HAP-1 (cell line): ENCODE measurements at regions not wholly inside any gene's neighbourhood (a gene's known extent, or its start where the extent isn't known, plus 50 kb on each side); places are given as distances from the start of the nearest gene placed in this dataset.

Source experiments
- DNase-seq, 2 experiments: peaks; one replicate each; pipeline ENCODE4 v3.0.0-alpha.2; 2016 to 2020; ENCODE audit warnings: low spot score in 2 of 2
- H3K27me3 ChIP-seq: fragments of 250-450 bp; sonication (Bioruptor Pico); 2 replicates; pipeline ENCODE4 v1.5.1; 2020; ENCODE audit warnings: low read depth, mild to moderate bottlenecking, moderate library complexity
- H3K36me3 ChIP-seq: fragments of 250-450 bp; sonication (Bioruptor Pico); replicated peaks from 2 replicates; pipeline ENCODE4 v1.5.1; 2020; ENCODE audit warnings: mild to moderate bottlenecking
- H3K4me1 ChIP-seq: fragments of 250-450 bp; sonication (Bioruptor Pico); 2 replicates; pipeline ENCODE4 v1.5.1; 2020; ENCODE audit warnings: mild to moderate bottlenecking
- H3K4me3 ChIP-seq: fragments of 250-450 bp; sonication (Bioruptor Pico); 2 replicates; pipeline ENCODE4 v1.5.1; 2020; ENCODE audit warnings: mild to moderate bottlenecking, moderate library complexity
- H3K9me3 ChIP-seq: fragments of 250-450 bp; sonication (Bioruptor Pico); 2 replicates; pipeline ENCODE4 v1.5.1; 2020; ENCODE audit warnings: mild to moderate bottlenecking, moderate library complexity
- in situ Hi-C: fragments of 300-500 bp; cut with MboI; formaldehyde crosslinking; loops from 3 replicates; pipeline ENCODE4 v1.14.3; 2020; ENCODE audit warnings: low sequenced_read_pairs, inconsistent platforms, mixed read lengths

DNA sequence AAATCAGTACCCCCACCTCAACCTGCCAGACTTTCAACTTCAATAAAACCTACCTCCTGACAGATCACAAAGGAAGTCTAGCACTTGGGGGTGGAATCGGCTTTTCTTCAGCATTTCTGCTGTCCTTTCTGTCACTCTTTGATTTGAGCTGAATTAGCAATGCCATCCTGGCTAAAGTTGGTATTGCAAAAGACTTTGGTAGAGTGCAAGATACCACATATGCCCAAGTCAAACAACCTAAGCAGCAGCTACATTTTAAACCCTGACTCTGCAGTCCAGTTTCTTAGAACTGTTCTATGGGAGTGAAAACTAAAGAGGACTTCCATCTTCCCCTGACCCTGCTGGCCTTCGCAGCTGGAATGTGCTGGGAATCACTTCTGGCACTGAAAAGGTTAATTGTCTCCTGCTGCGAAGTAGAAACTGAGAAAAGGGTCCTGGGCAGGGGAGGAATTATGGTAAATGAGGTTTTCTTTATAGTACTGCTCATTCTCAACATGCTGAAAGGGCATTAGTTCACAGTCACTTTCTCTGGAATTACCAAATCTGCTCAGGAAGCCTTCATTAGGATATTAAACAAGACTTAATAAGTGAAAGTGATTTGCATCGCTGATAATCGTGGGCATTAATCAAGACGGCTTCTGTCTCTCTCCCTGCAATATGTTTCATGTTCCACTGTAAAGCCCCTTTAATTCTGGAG is 126.2 kb upstream of the SMYD2 start:
- H3K36me3 ChIP-seq, result no peaks in the 10 kb centered on the region
- H3K9me3 ChIP-seq, result no peaks in the 10 kb centered on the region
- no peaks in the 10 kb centered on the region for H3K4me1 ChIP-seq
- no peaks in the 10 kb centered on the region; the same call in 1 of the 2 replicates for H3K27me3 ChIP-seq
- no peak overlapping the region for H3K4me3 ChIP-seq
- in situ Hi-C loops, result no loop called here
- DNase-seq, result no peak

- H3K27me3 ChIP-seq, result peaks cover 2% of the 10 kb centered on the region
- H3K4me1 ChIP-seq, result no peaks in the 10 kb centered on the region
- no peak overlapping the region for H3K4me3 ChIP-seq
- H3K36me3 ChIP-seq, result no peaks in the 10 kb centered on the region
- DNase-seq, result no peak
- no peaks in the 10 kb centered on the region for H3K9me3 ChIP-seq
- in situ Hi-C loops, result no loop called here
Measured at GRCh38 chr1:214155987-214156625, 124.9 kb upstream of the SMYD2 start.

DNA sequence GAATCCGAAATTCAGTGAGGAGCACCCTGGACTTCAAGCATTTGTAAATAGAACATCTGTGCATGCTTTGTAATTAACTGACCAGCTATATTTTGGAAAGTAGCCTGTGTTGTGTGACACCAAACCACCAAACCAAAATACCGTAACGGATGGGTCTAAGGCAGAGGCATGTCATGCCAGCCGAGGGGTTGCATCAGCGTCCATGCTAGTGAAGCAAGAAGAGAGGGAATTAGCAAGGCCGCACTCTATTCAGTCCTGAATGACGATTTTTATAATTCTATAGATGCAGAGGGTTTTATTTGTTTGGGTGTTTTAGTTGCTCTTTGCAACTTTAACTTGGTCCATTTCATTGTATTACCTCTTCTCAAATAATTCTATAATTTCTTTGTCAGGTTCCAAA is 116.8 kb upstream of the SMYD2 start:
- Histone ChIP-seq H3K4me3 (no peak overlapping the region), H3K4me1 (no peaks in the 10 kb centered on the region), H3K27me3 (peaks cover 7% of the 10 kb centered on the region; the same call in 1 of the 2 replicates), H3K36me3 (no peaks in the 10 kb centered on the region), H3K9me3 (no peaks in the 10 kb centered on the region)
- in situ Hi-C loops, result no loop called here
- DNase-seq, result no peak

GRCh38 chr1:214165850-214166374 is 115.0 kb upstream of the SMYD2 start:
- H3K4me3 ChIP-seq, result no peak overlapping the region
- H3K4me1 ChIP-seq, result no peaks in the 10 kb centered on the region
- in situ Hi-C loops, result no loop called here
- peaks cover 5% of the 10 kb centered on the region; the same call in 1 of the 2 replicates for H3K27me3 ChIP-seq
- DNase-seq, result no peak
- H3K9me3 ChIP-seq, result no peaks in the 10 kb centered on the region
- H3K36me3 ChIP-seq, result no peaks in the 10 kb centered on the region

DNA sequence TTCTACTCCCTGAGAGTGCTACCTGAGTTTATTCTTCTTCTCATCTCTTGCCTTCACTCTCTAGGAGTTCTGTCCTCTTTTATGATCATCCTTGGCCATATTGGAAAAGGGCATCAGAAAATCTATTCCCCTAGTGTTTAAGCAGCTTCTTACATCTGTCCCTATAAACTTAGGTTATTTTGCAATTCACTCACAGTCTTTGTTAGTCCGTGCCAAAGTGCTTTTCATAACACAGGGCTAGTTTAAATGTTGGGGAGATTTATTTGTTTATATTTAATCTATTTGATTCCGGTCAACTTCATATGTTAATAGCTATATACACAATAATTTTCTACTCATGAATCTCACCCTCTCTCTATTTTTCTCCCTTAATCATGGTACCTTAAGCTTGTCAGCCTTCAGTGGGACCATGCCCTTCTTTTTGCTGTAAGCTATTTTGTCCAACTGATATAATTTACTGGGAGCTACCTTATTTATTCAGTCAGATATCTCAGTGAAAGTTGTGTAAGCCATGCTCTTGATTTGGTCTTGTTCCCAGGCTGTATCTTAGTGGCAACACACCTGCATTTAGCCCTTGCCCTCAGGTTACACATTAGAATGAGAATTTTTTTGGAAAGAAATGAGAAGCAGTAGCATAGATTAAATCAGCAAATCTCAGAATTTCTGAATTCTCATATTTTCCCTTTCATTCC is 106.3 kb upstream of the SMYD2 start:
- Histone ChIP-seq H3K27me3 (no peaks in the 10 kb centered on the region), H3K4me1 (no peaks in the 10 kb centered on the region), H3K36me3 (no peaks in the 10 kb centered on the region), H3K9me3 (no peaks in the 10 kb centered on the region), H3K4me3 (no peak overlapping the region)
- in situ Hi-C loops, result no loop called here
- peak in 1 of 2 experiments; percentile 36 for DNase-seq

- H3K27me3 ChIP-seq, result no peaks in the 10 kb centered on the region
- in situ Hi-C loops, result no loop called here
Measured at GRCh38 chr1:214178102-214178501, 102.9 kb upstream of the SMYD2 start.

GRCh38 chr1:214184992-214185391 is 96.0 kb upstream of the SMYD2 start:
- in situ Hi-C loops, result no loop called here
- no peak for DNase-seq
- Histone ChIP-seq H3K9me3 (no peaks in the 10 kb centered on the region), H3K36me3 (no peaks in the 10 kb centered on the region), H3K27me3 (peaks cover 28% of the 10 kb centered on the region), H3K4me3 (no peak overlapping the region), H3K4me1 (peaks cover 19% of the 10 kb centered on the region)

More at GRCh38 chr1:214178102-214178501, 102.9 kb upstream of the SMYD2 start:
- H3K9me3 ChIP-seq, result no peaks in the 10 kb centered on the region
- H3K4me3 ChIP-seq, result no peak overlapping the region
- no peaks in the 10 kb centered on the region for H3K36me3 ChIP-seq
- DNase-seq, result no peak
- H3K4me1 ChIP-seq, result no peaks in the 10 kb centered on the region

GRCh38 chr1:214186103-214186824 is 94.7 kb upstream of the SMYD2 start:
- Histone ChIP-seq H3K27me3 (peaks cover 28% of the 10 kb centered on the region), H3K4me1 (peaks cover 19% of the 10 kb centered on the region), H3K4me3 (no peak overlapping the region), H3K9me3 (no peaks in the 10 kb centered on the region), H3K36me3 (no peaks in the 10 kb centered on the region)
- in situ Hi-C loops, result no loop called here
- peak in 1 of 2 experiments; percentile 84 for DNase-seq

DNA sequence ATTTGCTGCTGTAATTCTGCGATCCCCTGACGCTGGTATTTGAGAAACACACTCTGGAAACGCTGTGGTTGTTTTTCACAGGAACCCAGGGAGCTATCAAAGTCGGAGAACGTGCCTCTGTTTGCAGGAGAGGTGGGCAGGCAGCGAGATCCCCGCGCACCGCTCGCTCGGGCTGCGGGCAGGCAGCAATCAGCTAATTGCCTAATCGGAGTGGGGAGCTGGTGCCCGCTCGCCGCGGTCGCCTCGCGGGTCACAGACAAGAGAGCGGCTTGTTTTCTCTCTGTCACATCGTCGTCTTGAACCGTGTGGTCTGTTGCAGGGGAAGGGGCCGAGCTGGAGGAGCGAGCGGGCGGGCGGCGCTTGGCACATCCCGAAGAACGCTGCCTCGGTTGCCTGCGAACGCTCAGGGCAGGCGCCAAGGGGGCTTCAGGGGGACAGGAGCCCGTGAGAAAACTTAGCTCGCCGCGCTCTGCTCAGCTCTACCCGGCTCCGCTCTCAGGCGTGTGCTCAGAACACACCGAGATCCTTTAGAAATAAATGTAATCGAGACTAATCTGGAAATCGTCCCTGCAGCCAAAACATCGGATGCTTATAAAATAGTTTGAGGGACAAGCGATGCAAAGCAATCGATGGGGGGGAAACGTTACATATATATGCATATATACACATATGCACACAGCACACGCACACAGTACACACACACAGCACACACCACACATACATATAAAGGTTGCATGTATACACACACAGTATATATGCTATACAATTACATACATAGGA is 93.6 kb upstream of the SMYD2 start:
- Histone ChIP-seq H3K4me3 (no peak overlapping the region), H3K27me3 (peaks cover 28% of the 10 kb centered on the region)
- in situ Hi-C loops, result no loop called here

GRCh38 chr1:214187933-214188332 is 93.0 kb upstream of the SMYD2 start:
- Histone ChIP-seq H3K4me3 (no peak overlapping the region), H3K27me3 (peaks cover 28% of the 10 kb centered on the region), H3K36me3 (no peaks in the 10 kb centered on the region), H3K4me1 (peaks cover 19% of the 10 kb centered on the region), H3K9me3 (no peaks in the 10 kb centered on the region)
- DNase-seq, result no peak
- in situ Hi-C loops, result no loop called here

More for the DNA sequence above, 93.6 kb upstream of the SMYD2 start:
- Histone ChIP-seq H3K4me1 (peaks cover 19% of the 10 kb centered on the region), H3K36me3 (no peaks in the 10 kb centered on the region), H3K9me3 (no peaks in the 10 kb centered on the region)
- DNase-seq, result peak in 1 of 2 experiments; percentile 22

DNA sequence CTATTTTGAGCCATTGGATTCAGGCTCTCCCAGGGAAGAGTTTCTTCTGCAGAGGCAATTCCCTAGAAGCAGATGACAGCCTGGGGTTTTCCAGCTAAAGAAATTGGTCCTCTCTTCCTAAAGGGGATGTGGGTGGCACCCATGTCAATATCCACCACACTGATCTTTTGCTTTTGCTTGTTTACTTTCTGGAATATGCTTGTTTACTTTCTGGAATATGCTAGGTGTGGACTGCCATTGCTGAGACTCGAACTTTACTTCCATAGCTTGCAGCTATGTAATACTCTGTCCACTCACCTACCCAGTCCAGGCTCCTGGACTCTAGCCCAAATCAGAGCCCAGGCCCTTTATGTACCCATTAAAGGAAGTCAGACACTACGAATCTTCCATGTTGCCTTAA is 92.1 kb upstream of the SMYD2 start:
- H3K9me3 ChIP-seq, result no peaks in the 10 kb centered on the region
- in situ Hi-C loops, result no loop called here
- peaks cover 19% of the 10 kb centered on the region for H3K4me1 ChIP-seq
- peaks cover 28% of the 10 kb centered on the region for H3K27me3 ChIP-seq
- no peaks in the 10 kb centered on the region for H3K36me3 ChIP-seq
- no peak overlapping the region for H3K4me3 ChIP-seq
- DNase-seq, result no peak

- peaks cover 15% of the 10 kb centered on the region for H3K27me3 ChIP-seq
- in situ Hi-C loops, result no loop called here
- H3K9me3 ChIP-seq, result no peaks in the 10 kb centered on the region
- no peaks in the 10 kb centered on the region for H3K36me3 ChIP-seq
- no peak overlapping the region for H3K4me3 ChIP-seq
- DNase-seq, result no peak
- H3K4me1 ChIP-seq, result no peaks in the 10 kb centered on the region; the same call in 1 of the 2 replicates
Measured at GRCh38 chr1:214192825-214193643, 87.9 kb upstream of the SMYD2 start.
